Uterus (tissue), 2 donors: ENCODE measurements at regions not wholly inside any gene's neighbourhood (a gene's known extent, or its start where the extent isn't known, plus 50 kb on each side); places are given as distances from the start of the nearest gene placed in this dataset.

Experiments used
- POLR2A ChIP-seq, 2 donors: fragments of 450-650 bp; IDR thresholded peaks; one replicate each; pipeline ENCODE4 v1.6.1; 2016; ENCODE audit warnings: antibody characterized with exemption in 2 of 2, mild to moderate bottlenecking in 1 of 2, moderate library complexity in 1 of 2
- TF ChIP-seq, protein P1 (sequence below), 4 experiments: fragments of 200-600 bp in 2 of 4; fragments of 450-650 bp in 2 of 4; sonication (generic) in 2 of 4; IDR thresholded peaks; one replicate each; pipeline ENCODE4 v1.5.1; 2016 to 2019; ENCODE audit warnings: antibody characterized with exemption in 4 of 4, mild to moderate bottlenecking in 2 of 4, moderate library complexity in 1 of 4

DNA sequence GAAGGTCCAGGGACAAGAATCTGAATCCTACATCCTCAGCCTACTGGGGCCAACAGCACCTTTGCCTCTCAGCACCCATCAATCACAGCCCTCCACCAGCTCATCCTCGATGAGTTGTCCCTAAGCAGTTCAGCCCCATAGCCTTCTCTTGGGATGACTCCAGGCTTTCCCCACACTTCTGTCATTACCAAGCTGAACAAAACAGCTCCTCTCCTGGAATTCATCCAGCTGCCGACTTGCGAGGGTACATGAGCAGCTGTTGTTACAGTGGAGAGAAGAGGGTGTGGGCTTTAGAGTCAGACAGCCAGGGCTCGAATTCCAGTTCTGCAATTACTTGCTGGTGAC is 69.0 kb upstream of the THBS1 start:
- TF ChIP-seq, protein P1, sequence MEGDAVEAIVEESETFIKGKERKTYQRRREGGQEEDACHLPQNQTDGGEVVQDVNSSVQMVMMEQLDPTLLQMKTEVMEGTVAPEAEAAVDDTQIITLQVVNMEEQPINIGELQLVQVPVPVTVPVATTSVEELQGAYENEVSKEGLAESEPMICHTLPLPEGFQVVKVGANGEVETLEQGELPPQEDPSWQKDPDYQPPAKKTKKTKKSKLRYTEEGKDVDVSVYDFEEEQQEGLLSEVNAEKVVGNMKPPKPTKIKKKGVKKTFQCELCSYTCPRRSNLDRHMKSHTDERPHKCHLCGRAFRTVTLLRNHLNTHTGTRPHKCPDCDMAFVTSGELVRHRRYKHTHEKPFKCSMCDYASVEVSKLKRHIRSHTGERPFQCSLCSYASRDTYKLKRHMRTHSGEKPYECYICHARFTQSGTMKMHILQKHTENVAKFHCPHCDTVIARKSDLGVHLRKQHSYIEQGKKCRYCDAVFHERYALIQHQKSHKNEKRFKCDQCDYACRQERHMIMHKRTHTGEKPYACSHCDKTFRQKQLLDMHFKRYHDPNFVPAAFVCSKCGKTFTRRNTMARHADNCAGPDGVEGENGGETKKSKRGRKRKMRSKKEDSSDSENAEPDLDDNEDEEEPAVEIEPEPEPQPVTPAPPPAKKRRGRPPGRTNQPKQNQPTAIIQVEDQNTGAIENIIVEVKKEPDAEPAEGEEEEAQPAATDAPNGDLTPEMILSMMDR (IDR thresholded peaks at IDR 0.05): no peak
- no peak for TF ChIP-seq POLR2A (IDR thresholded peaks at IDR 0.05)
